H1 (cell line): ENCODE measurements at regions not wholly inside any gene's neighbourhood (a gene's known extent, or its start where the extent isn't known, plus 50 kb on each side); places are given as distances from the start of the nearest gene placed in this dataset.

Experiments
- CTCF ChIA-PET: fragments of 300-600 bp; sonication (Branson Sonifier 250); formaldehyde crosslinking; loops from one replicate; lab custom pipeline; 2021; ENCODE audit not compliant: partially characterized antibody; lab: Charles Lee
- POLR2A ChIA-PET: fragments of 300-600 bp; sonication (Branson Sonifier 250); formaldehyde crosslinking; loops from one replicate; lab custom pipeline; 2021; ENCODE audit warnings: inconsistent platforms; ENCODE audit not compliant: partially characterized antibody; lab: Charles Lee
- DNase-seq, 2 experiments: peaks; one replicate each; pipeline versions ENCODE4 v3.0.0 to v3.0.0-alpha.2; 2010 to 2022; ENCODE audit warnings: low spot score in 2 of 2, low read depth in 1 of 2, mixed read lengths in 1 of 2
- FAIRE-seq: peaks from 2 replicates; lab custom pipeline; 2011; peaks lifted over from hg19 to GRCh38; lab: Jason Lieb, UNC
- H2AFZ ChIP-seq: 2 replicates; pipeline ENCODE4 v1.8.1; 2012; ENCODE audit warnings: low read length, inconsistent platforms
- H2AK5ac ChIP-seq: 2 replicates; pipeline ENCODE4 v1.6.1; 2013; ENCODE audit warnings: low read depth, low read length
- H2BK120ac ChIP-seq: replicated peaks from 2 replicates; pipeline ENCODE3; 2013; ENCODE audit warnings: low read depth, low read length, inconsistent platforms
- H2BK12ac ChIP-seq: 2 replicates; pipeline ENCODE4 v1.6.1; 2013; ENCODE audit warnings: low read depth, low read length
- H2BK15ac ChIP-seq: 2 replicates; pipeline ENCODE4 v1.6.1; 2013; ENCODE audit warnings: low read length
- H2BK20ac ChIP-seq: 2 replicates; pipeline ENCODE4 v1.6.1; 2013; ENCODE audit warnings: low read length
- H2BK5ac ChIP-seq: 2 replicates; pipeline ENCODE4 v1.6.1; 2013; ENCODE audit warnings: low read depth, low read length
- H3K14ac ChIP-seq: 2 replicates; pipeline ENCODE4 v1.6.1; 2013; ENCODE audit warnings: inconsistent platforms; ENCODE audit not compliant: insufficient read length
- H3K18ac ChIP-seq: 2 replicates; pipeline ENCODE4 v1.6.1; 2013; ENCODE audit warnings: low read length; ENCODE audit errors: extremely low read depth
- H3K23ac ChIP-seq: 2 replicates; pipeline ENCODE4 v1.6.1; 2013; ENCODE audit warnings: inconsistent platforms; ENCODE audit not compliant: insufficient read length
- H3K23me2 ChIP-seq: 2 replicates; pipeline ENCODE4 v1.6.1; 2013; ENCODE audit warnings: low read depth, low read length
- H3K27ac ChIP-seq: 2 replicates; pipeline ENCODE4 v1.6.1; 2011; ENCODE audit warnings: low read depth, low read length, inconsistent platforms
- H3K27me3 ChIP-seq, 4 experiments: replicated peaks in 1 of 4; 1 replicate in 1 of 4; 2 replicates in 3 of 4; pipeline versions ENCODE4 v1.6.1 to v1.8.1; 2011 to 2013; ENCODE audit warnings: low read length in 3 of 4, mild to moderate bottlenecking in 3 of 4, inconsistent platforms in 2 of 4, mixed read lengths in 2 of 4, moderate library complexity in 1 of 4; ENCODE audit not compliant: control insufficient read depth in 3 of 4, insufficient read depth in 3 of 4; ENCODE audit errors: extremely low read depth in 1 of 4
- H3K36me3 ChIP-seq, 4 experiments: 2 replicates each; pipeline versions ENCODE4 v1.6.1 to v1.8.1; 2011 to 2013; ENCODE audit warnings: mild to moderate bottlenecking in 4 of 4, low read length in 3 of 4, moderate library complexity in 2 of 4, control low read depth in 1 of 4, inconsistent platforms in 1 of 4; ENCODE audit not compliant: insufficient read depth in 4 of 4, control insufficient read depth in 2 of 4
- H3K4ac ChIP-seq: replicated peaks from 2 replicates; pipeline ENCODE3; 2013; ENCODE audit warnings: low read length, low read depth, mixed read lengths, inconsistent platforms; ENCODE audit not compliant: insufficient read length
- H3K4me1 ChIP-seq, 4 experiments: replicated peaks in 1 of 4; 1 replicate in 1 of 4; 2 replicates in 3 of 4; pipeline versions ENCODE4 v1.6.1 to v1.8.1; 2011 to 2013; ENCODE audit warnings: low read length in 3 of 4, inconsistent platforms in 2 of 4, mixed read lengths in 1 of 4; ENCODE audit not compliant: insufficient read depth in 4 of 4, control insufficient read depth in 3 of 4
- H3K4me2 ChIP-seq, 2 experiments: 2 replicates each; pipeline versions ENCODE4 v1.6.1 to v1.8.1; 2011 to 2013; ENCODE audit warnings: low read depth in 2 of 2, low read length in 2 of 2, control low read depth in 1 of 2, inconsistent platforms in 1 of 2, mild to moderate bottlenecking in 1 of 2; ENCODE audit not compliant: insufficient read depth in 1 of 2
- H3K4me3 ChIP-seq, 4 experiments: fragments of 200-600, 300-600 bp in 1 of 4; sonication (generic), shearing (Covaris generic), sonication (Bioruptor Twin) in 1 of 4; 2 replicates each; pipeline versions ENCODE4 v1.5.1 to v1.8.1; 2011 to 2016; ENCODE audit warnings: low read length in 4 of 4, low read depth in 3 of 4, control low read depth in 2 of 4, inconsistent platforms in 2 of 4, mild to moderate bottlenecking in 2 of 4, mixed read lengths in 1 of 4, moderate library complexity in 1 of 4; ENCODE audit not compliant: insufficient read depth in 2 of 4; ENCODE audit errors: extremely low read depth in 1 of 4
- H3K56ac ChIP-seq: replicated peaks from 2 replicates; pipeline ENCODE3; 2013; ENCODE audit warnings: low read depth, mild to moderate bottlenecking, mixed read lengths, low read length, inconsistent platforms; ENCODE audit not compliant: insufficient read length
- H3K79me1 ChIP-seq: 2 replicates; pipeline ENCODE4 v1.6.1; 2013; ENCODE audit warnings: low read depth, low read length, control low read depth
- H3K79me2 ChIP-seq, 2 experiments: 2 replicates each; pipeline versions ENCODE4 v1.6.1 to v1.8.1; 2012 to 2013; ENCODE audit warnings: low read length in 2 of 2, mild to moderate bottlenecking in 2 of 2, inconsistent platforms in 1 of 2; ENCODE audit not compliant: insufficient read depth in 2 of 2, control insufficient read depth in 1 of 2
- H3K9ac ChIP-seq, 4 experiments: replicated peaks in 1 of 4; 1 replicate in 1 of 4; 2 replicates in 3 of 4; pipeline versions ENCODE4 v1.6.1 to v1.8.1; 2011 to 2013; ENCODE audit warnings: low read depth in 3 of 4, low read length in 3 of 4, control low read depth in 2 of 4, mild to moderate bottlenecking in 2 of 4, moderate library complexity in 2 of 4, inconsistent platforms in 1 of 4; ENCODE audit errors: extremely low read depth in 1 of 4
- H3K9me3 ChIP-seq, 2 experiments: 2 replicates each; pipeline versions ENCODE4 v1.6.1 to v1.8.1; 2012 to 2013; ENCODE audit warnings: mild to moderate bottlenecking in 2 of 2, moderate library complexity in 2 of 2, control low read depth in 1 of 2, inconsistent platforms in 1 of 2, low read depth in 1 of 2, low read length in 1 of 2, mixed read lengths in 1 of 2; ENCODE audit not compliant: insufficient read depth in 2 of 2
- H4K20me1 ChIP-seq, 2 experiments: replicated peaks in 1 of 2; 2 replicates each; pipeline versions ENCODE3 to v1.8.1; 2011 to 2013; ENCODE audit warnings: inconsistent platforms in 2 of 2, low read length in 2 of 2, mild to moderate bottlenecking in 1 of 2; ENCODE audit not compliant: insufficient read depth in 2 of 2, control insufficient read depth in 1 of 2
- H4K5ac ChIP-seq: 2 replicates; pipeline ENCODE4 v1.6.1; 2013; ENCODE audit warnings: low read length, low read depth, mixed read lengths, inconsistent platforms; ENCODE audit not compliant: insufficient read length
- H4K8ac ChIP-seq: 2 replicates; pipeline ENCODE4 v1.8.0; 2013; ENCODE audit warnings: mild to moderate bottlenecking, moderate library complexity, low read length, inconsistent platforms; ENCODE audit not compliant: insufficient read depth; ENCODE audit errors: extremely low read depth
- H4K91ac ChIP-seq: replicated peaks from 2 replicates; pipeline ENCODE3; 2013; ENCODE audit warnings: low read length, mixed read lengths, inconsistent platforms; ENCODE audit not compliant: insufficient read length
- ASH2L ChIP-seq: fragments of 200-600, 300-600 bp; sonication (generic); IDR thresholded peaks from one replicate; pipeline ENCODE4 v1.7.1; 2017; ENCODE audit warnings: low read length
- BACH1 ChIP-seq: IDR thresholded peaks from 2 replicates; pipeline ENCODE4 v1.6.1; 2012; ENCODE audit warnings: low read length, improper control_type of control experiment
- CHD2 ChIP-seq: IDR thresholded peaks from 2 replicates; pipeline ENCODE4 v1.6.1; 2012; ENCODE audit warnings: low read length, improper control_type of control experiment
- EGR1 ChIP-seq: IDR thresholded peaks from 2 replicates; pipeline ENCODE4 v1.6.1; 2011; ENCODE audit warnings: low read depth, low read length, borderline replicate concordance
- HDAC6 ChIP-seq: IDR thresholded peaks from one replicate; pipeline ENCODE4 v1.7.1; 2012; ENCODE audit warnings: low read depth, mild to moderate bottlenecking, inconsistent platforms, low read length, moderate library complexity
- POLR2AphosphoS5 ChIP-seq: IDR thresholded peaks from 2 replicates; pipeline ENCODE4 v1.6.1; 2011; ENCODE audit warnings: low read depth, low read length
- RXRA ChIP-seq: IDR thresholded peaks from 2 replicates; pipeline ENCODE4 v1.6.1; 2011; ENCODE audit warnings: low read depth, mild to moderate bottlenecking, low read length, moderate library complexity; ENCODE audit not compliant: insufficient read depth
- SIX5 ChIP-seq: IDR thresholded peaks from 2 replicates; pipeline ENCODE4 v1.6.1; 2011; ENCODE audit warnings: mild to moderate bottlenecking, low read depth, low read length
- SP4 ChIP-seq: IDR thresholded peaks from 2 replicates; pipeline ENCODE4 v1.6.1; 2012; ENCODE audit warnings: low read length, inconsistent platforms
- WGBS, 2 experiments: shearing (Covaris generic) in 1 of 2; methylation state at CpG; one replicate each; pipeline versions ENCODE4 v1.1.6 to v1.1.7; 2013 to 2015; ENCODE audit warnings: low lambda C conversion rate in 2 of 2, mixed read lengths in 2 of 2, inconsistent platforms in 1 of 2, low coverage in 1 of 2, missing lambda C conversion rate in 1 of 2; ENCODE audit not compliant: insufficient replicate concordance in 2 of 2, insufficient coverage in 1 of 2, insufficient read length in 1 of 2; ENCODE audit errors: extremely low coverage in 1 of 2, missing lambda C conversion rate in 1 of 2; 5-methylcytosine and 5-hydroxymethylcytosine counted together
- TF ChIP-seq, protein P1 (sequence below): IDR thresholded peaks from 2 replicates; pipeline ENCODE4 v1.6.1; 2012; ENCODE audit warnings: low read length, inconsistent platforms

GRCh38 chr16:49956915-49957314 is 68.1 kb upstream of the CNEP1R1 start:
- no peak overlapping the region for H3K4me2 ChIP-seq
- TF ChIP-seq BACH1 (no peak), CHD2 (no peak), POLR2AphosphoS5 (no peak), RXRA (no peak), EGR1 (no peak), SP4 (no peak), SIX5 (no peak), HDAC6 (no peak), ASH2L (no peak)
- TF ChIP-seq, protein P1, sequence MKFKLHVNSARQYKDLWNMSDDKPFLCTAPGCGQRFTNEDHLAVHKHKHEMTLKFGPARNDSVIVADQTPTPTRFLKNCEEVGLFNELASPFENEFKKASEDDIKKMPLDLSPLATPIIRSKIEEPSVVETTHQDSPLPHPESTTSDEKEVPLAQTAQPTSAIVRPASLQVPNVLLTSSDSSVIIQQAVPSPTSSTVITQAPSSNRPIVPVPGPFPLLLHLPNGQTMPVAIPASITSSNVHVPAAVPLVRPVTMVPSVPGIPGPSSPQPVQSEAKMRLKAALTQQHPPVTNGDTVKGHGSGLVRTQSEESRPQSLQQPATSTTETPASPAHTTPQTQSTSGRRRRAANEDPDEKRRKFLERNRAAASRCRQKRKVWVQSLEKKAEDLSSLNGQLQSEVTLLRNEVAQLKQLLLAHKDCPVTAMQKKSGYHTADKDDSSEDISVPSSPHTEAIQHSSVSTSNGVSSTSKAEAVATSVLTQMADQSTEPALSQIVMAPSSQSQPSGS: no peak
- POLR2A ChIA-PET: no interaction called here
- FAIRE-seq (no peak), DNase-seq (no peak)
- H3K23me2 ChIP-seq: no peaks in the 10 kb centered on the region
- H3K9ac ChIP-seq: no peak overlapping the region
- no peak overlapping the region for H2BK12ac ChIP-seq
- no peak overlapping the region for H3K4me3 ChIP-seq
- no peak overlapping the region for H4K91ac ChIP-seq
- H3K79me2 ChIP-seq: no peaks in the 10 kb centered on the region
- H2AFZ ChIP-seq: no peak overlapping the region
- no peak overlapping the region for H3K23ac ChIP-seq
- H2BK15ac ChIP-seq: no peak overlapping the region
- H2BK20ac ChIP-seq: no peak overlapping the region
- no peak overlapping the region for H3K18ac ChIP-seq
- no peak overlapping the region for H3K27ac ChIP-seq
- no peaks in the 10 kb centered on the region for H3K27me3 ChIP-seq
- no peak overlapping the region for H4K8ac ChIP-seq
- no peak overlapping the region for H2AK5ac ChIP-seq
- H2BK120ac ChIP-seq: no peak overlapping the region
- no peaks in the 10 kb centered on the region for H3K9me3 ChIP-seq
- H4K5ac ChIP-seq: no peak overlapping the region
- H4K20me1 ChIP-seq: no peaks in the 10 kb centered on the region
- 75% methylated on average over 3 of the region's 4 CpGs; no CpG with 5 or more reads in 1 of the 2 experiments for WGBS, 2 experiments
- no peak overlapping the region for H2BK5ac ChIP-seq
- no peak overlapping the region for H3K56ac ChIP-seq
- H3K14ac ChIP-seq: no peak overlapping the region
- no peaks in the 10 kb centered on the region for H3K36me3 ChIP-seq
- no peaks in the 10 kb centered on the region for H3K4me1 ChIP-seq
- no peaks in the 10 kb centered on the region for H3K79me1 ChIP-seq
- no peak overlapping the region for H3K4ac ChIP-seq
- CTCF ChIA-PET: interaction anchor here (0.8 to 5.0 kb wide), 18 partner anchors 8 to 708 kb away, joined by 3 to 51 read pairs (median 6); partner anchors contain the start of gene CNEP1R1
